ENCODE measurements at regions not wholly inside any gene's neighbourhood (a gene's known extent, or its start where the extent isn't known, plus 50 kb on each side); places are given as distances from the start of the nearest gene placed in this dataset.

GRCh38 chr12:92324849-92325500 is 179.3 kb upstream of the BTG1 start:
- no peak for DNase-seq (ENCODE audit: low read depth)
- H3K4me3 ChIP-seq (ENCODE audit: low read depth, low read length) = no peak overlapping the region

GRCh38 chr12:92312463-92312964 is 166.9 kb upstream of the BTG1 start:
- H3K4me3 ChIP-seq (ENCODE audit: low read depth, low read length) = no peak overlapping the region
- DNase-seq (ENCODE audit: low read depth) = no peak

- no peak for DNase-seq (ENCODE audit: low read depth)
- no peak overlapping the region for H3K4me3 ChIP-seq (ENCODE audit: low read depth, low read length)
Observed at GRCh38 chr12:92304371-92305055, 158.9 kb upstream of the BTG1 start.

- no peak for DNase-seq (ENCODE audit: low read depth)
- H3K4me3 ChIP-seq (ENCODE audit: low read depth, low read length) = no peak overlapping the region
Observed at GRCh38 chr12:92302041-92302829, 156.6 kb upstream of the BTG1 start.

GRCh38 chr12:92301356-92301755 is 155.7 kb upstream of the BTG1 start:
- H3K4me3 ChIP-seq (ENCODE audit: low read depth, low read length) = no peak overlapping the region
- DNase-seq (ENCODE audit: low read depth) = no peak

GRCh38 chr12:92300777-92301176 is 155.1 kb upstream of the BTG1 start:
- no peak overlapping the region for H3K4me3 ChIP-seq (ENCODE audit: low read depth, low read length)
- no peak for DNase-seq (ENCODE audit: low read depth)

- DNase-seq (ENCODE audit: low read depth) = no peak
- no peak overlapping the region for H3K4me3 ChIP-seq (ENCODE audit: low read depth, low read length)
Observed at GRCh38 chr12:92299744-92300143, 154.1 kb upstream of the BTG1 start.

GRCh38 chr12:92299344-92299743 is 153.7 kb upstream of the BTG1 start:
- H3K4me3 ChIP-seq (ENCODE audit: low read depth, low read length) = no peak overlapping the region
- DNase-seq (ENCODE audit: low read depth) = no peak

- H3K4me3 ChIP-seq (ENCODE audit: low read depth, low read length) = no peak overlapping the region
Observed at GRCh38 chr12:92297932-92298696, 152.5 kb upstream of the BTG1 start.

GRCh38 chr12:92297405-92297804 is 151.8 kb upstream of the BTG1 start:
- H3K4me3 ChIP-seq (ENCODE audit: low read depth, low read length) = no peak overlapping the region

More at GRCh38 chr12:92297932-92298696, 152.5 kb upstream of the BTG1 start:
- no peak for DNase-seq (ENCODE audit: low read depth)

GRCh38 chr12:92295523-92295922 is 149.9 kb upstream of the BTG1 start:
- no peak overlapping the region for H3K4me3 ChIP-seq (ENCODE audit: low read depth, low read length)
- no peak for DNase-seq (ENCODE audit: low read depth)

More at GRCh38 chr12:92297405-92297804, 151.8 kb upstream of the BTG1 start:
- no peak for DNase-seq (ENCODE audit: low read depth)

GRCh38 chr12:92294676-92295440 is 149.2 kb upstream of the BTG1 start:
- H3K4me3 ChIP-seq (ENCODE audit: low read depth, low read length) = no peak overlapping the region
- DNase-seq (ENCODE audit: low read depth) = no peak

- no peak for DNase-seq (ENCODE audit: low read depth)
Observed at GRCh38 chr12:92292016-92292415, 146.4 kb upstream of the BTG1 start.

GRCh38 chr12:92290886-92291285 is 145.2 kb upstream of the BTG1 start:
- no peak overlapping the region for H3K4me3 ChIP-seq (ENCODE audit: low read depth, low read length)
- no peak for DNase-seq (ENCODE audit: low read depth)

More at GRCh38 chr12:92292016-92292415, 146.4 kb upstream of the BTG1 start:
- H3K4me3 ChIP-seq (ENCODE audit: low read depth, low read length) = no peak overlapping the region

GRCh38 chr12:92290350-92290695 is 144.7 kb upstream of the BTG1 start:
- no peak overlapping the region for H3K4me3 ChIP-seq (ENCODE audit: low read depth, low read length)
- DNase-seq (ENCODE audit: low read depth) = no peak

- no peak for DNase-seq (ENCODE audit: low read depth)
Observed at GRCh38 chr12:92289629-92290349, 144.1 kb upstream of the BTG1 start.

GRCh38 chr12:92288561-92288960 is 142.9 kb upstream of the BTG1 start:
- H3K4me3 ChIP-seq (ENCODE audit: low read depth, low read length) = no peak overlapping the region
- no peak for DNase-seq (ENCODE audit: low read depth)

More at GRCh38 chr12:92289629-92290349, 144.1 kb upstream of the BTG1 start:
- H3K4me3 ChIP-seq (ENCODE audit: low read depth, low read length) = no peak overlapping the region

GRCh38 chr12:92278378-92278828 is 132.8 kb upstream of the BTG1 start:
- DNase-seq (ENCODE audit: low read depth) = no peak

More at GRCh38 chr12:92278378-92278828, 132.8 kb upstream of the BTG1 start:
- no peak overlapping the region for H3K4me3 ChIP-seq (ENCODE audit: low read depth, low read length)
